Endothelial cell of umbilical vein (primary cell): ENCODE measurements at regions not wholly inside any gene's neighbourhood (a gene's known extent, or its start where the extent isn't known, plus 50 kb on each side); places are given as distances from the start of the nearest gene placed in this dataset.

Source experiments
- BruUV-seq: library from RNA; stranded (reverse); fragments of 400-500 nt; replicated peaks from 2 replicates; lab custom pipeline; 2021; lab: Mats Ljungman, UMichigan
- CTCF ChIA-PET: fragments of 300-600, 350-600 bp; sonication (Branson Sonifier 250); formaldehyde crosslinking; loops from one replicate; lab custom pipeline; 2021; ENCODE audit warnings: antibody characterized with exemption, inconsistent platforms; lab: Charles Lee
- POLR2A ChIA-PET: fragments of 300-600, 350-600 bp; sonication (Branson Sonifier 250); formaldehyde crosslinking; loops from one replicate; lab custom pipeline; 2021; ENCODE audit warnings: antibody characterized with exemption, inconsistent platforms; lab: Charles Lee
- DNase-seq: peaks from one replicate; pipeline ENCODE4 v3.0.0-alpha.2; 2011; ENCODE audit warnings: low read depth, low spot score
- FAIRE-seq: peaks from 2 replicates; lab custom pipeline; 2011; peaks lifted over from hg19 to GRCh38; lab: Jason Lieb, UNC
- H2AFZ ChIP-seq: 2 replicates; pipeline ENCODE4 v1.6.0; 2012; ENCODE audit warnings: low read depth, low read length, control low read depth, inconsistent platforms
- H3K27ac ChIP-seq: 2 replicates; pipeline ENCODE4 v1.5.1; 2011; ENCODE audit warnings: low read depth, mild to moderate bottlenecking, control low read depth, low read length, moderate library complexity; ENCODE audit not compliant: insufficient read depth
- H3K27me3 ChIP-seq, 2 experiments: 2 replicates each; pipeline versions ENCODE4 v1.6.0 to v1.6.1; 2011; ENCODE audit warnings: low read length in 2 of 2, mixed read lengths in 1 of 2; ENCODE audit not compliant: control insufficient read depth in 2 of 2, insufficient read depth in 2 of 2
- H3K36me3 ChIP-seq, 2 experiments: 2 replicates in 1 of 2; 3 replicates in 1 of 2; pipeline ENCODE4 v1.5.1; 2011; ENCODE audit warnings: low read length in 2 of 2, mild to moderate bottlenecking in 1 of 2, moderate library complexity in 1 of 2; ENCODE audit not compliant: control insufficient read depth in 2 of 2, insufficient read depth in 2 of 2; ENCODE audit errors: extremely low read depth in 1 of 2
- H3K4me1 ChIP-seq: 3 replicates; pipeline ENCODE4 v1.5.1; 2011; ENCODE audit warnings: mild to moderate bottlenecking, low read length; ENCODE audit not compliant: control insufficient read depth, insufficient read depth; ENCODE audit errors: extremely low read depth
- H3K4me2 ChIP-seq: 2 replicates; pipeline ENCODE4 v1.6.1; 2011; ENCODE audit warnings: low read length, control low read depth, mixed read lengths; ENCODE audit not compliant: insufficient read depth
- H3K4me3 ChIP-seq, 3 experiments: fragments of 200-600 bp in 1 of 3; sonication (generic), shearing (Covaris generic) in 1 of 3; replicated peaks in 1 of 3; 2 replicates each; pipeline ENCODE4 v1.5.1; 2011 to 2016; ENCODE audit warnings: control low read depth in 3 of 3, low read length in 3 of 3, mild to moderate bottlenecking in 2 of 3, inconsistent platforms in 1 of 3, low read depth in 1 of 3, moderate library complexity in 1 of 3; ENCODE audit not compliant: insufficient read depth in 1 of 3
- H3K79me2 ChIP-seq: 2 replicates; pipeline ENCODE4 v1.6.0; 2012; ENCODE audit warnings: low read length, inconsistent platforms; ENCODE audit not compliant: control insufficient read depth, insufficient read depth
- H3K9ac ChIP-seq: replicated peaks from 2 replicates; pipeline ENCODE3; 2011; ENCODE audit warnings: low read length, control low read depth; ENCODE audit not compliant: insufficient read depth; ENCODE audit errors: extremely low read depth
- H3K9me1 ChIP-seq: replicated peaks from 3 replicates; pipeline ENCODE4 v1.6.0; 2011; ENCODE audit warnings: mild to moderate bottlenecking, low read length; ENCODE audit not compliant: control insufficient read depth, insufficient read depth; ENCODE audit errors: extremely low read depth
- H3K9me3 ChIP-seq: replicated peaks from 2 replicates; pipeline ENCODE4 v1.5.1; 2012; ENCODE audit warnings: low read length, inconsistent platforms; ENCODE audit not compliant: control insufficient read depth, insufficient read depth
- H4K20me1 ChIP-seq: replicated peaks from 2 replicates; pipeline ENCODE3; 2011; ENCODE audit warnings: mild to moderate bottlenecking, low read length; ENCODE audit not compliant: control insufficient read depth, insufficient read depth; ENCODE audit errors: extremely low read depth
- CTCF ChIP-seq, 2 donors: IDR thresholded peaks; 1 replicate in 1 of 2; 2 replicates in 1 of 2; pipeline ENCODE4 v1.5.1; 2011; ENCODE audit warnings: low read length in 2 of 2, mild to moderate bottlenecking in 2 of 2, moderate library complexity in 2 of 2, control low read depth in 1 of 2, inconsistent platforms in 1 of 2, low read depth in 1 of 2; ENCODE audit not compliant: insufficient read depth in 1 of 2; ENCODE audit errors: extremely low read depth in 1 of 2
- EZH2 ChIP-seq: IDR thresholded peaks from 2 replicates; pipeline ENCODE4 v1.6.1; 2012; ENCODE audit warnings: borderline replicate concordance, low read depth, mild to moderate bottlenecking, moderate library complexity, low read length, inconsistent platforms; ENCODE audit not compliant: severe bottlenecking
- FOS ChIP-seq: IDR thresholded peaks from 2 replicates; pipeline ENCODE4 v1.6.1; 2011; ENCODE audit warnings: mild to moderate bottlenecking, low read length, moderate library complexity, borderline replicate concordance; ENCODE audit not compliant: insufficient read depth
- GATA2 ChIP-seq: IDR thresholded peaks from 2 replicates; pipeline ENCODE4 v1.7.0; 2011; ENCODE audit warnings: low read depth, mild to moderate bottlenecking, moderate library complexity, mixed read lengths, low read length; ENCODE audit not compliant: insufficient read length, insufficient read depth
- JUN ChIP-seq: IDR thresholded peaks from 2 replicates; pipeline ENCODE4 v1.6.1; 2011; ENCODE audit warnings: borderline replicate concordance, low read depth; ENCODE audit not compliant: insufficient read length, insufficient read depth
- MAX ChIP-seq: IDR thresholded peaks from 2 replicates; pipeline ENCODE4 v1.6.1; 2011; ENCODE audit not compliant: insufficient read depth, insufficient read length
- MYC ChIP-seq: IDR thresholded peaks from one replicate; pipeline ENCODE4 v1.6.1; 2011; ENCODE audit warnings: mild to moderate bottlenecking, low read depth, low read length
- POLR2A ChIP-seq: IDR thresholded peaks from 2 replicates; pipeline ENCODE4 v1.6.1; 2012; ENCODE audit warnings: low read depth, mild to moderate bottlenecking, control low read depth, low read length
- POLR2AphosphoS5 ChIP-seq: IDR thresholded peaks from 2 replicates; pipeline ENCODE4 v1.6.1; 2012; ENCODE audit warnings: low read depth, mild to moderate bottlenecking, control low read depth, low read length, moderate library complexity; ENCODE audit not compliant: insufficient read depth
- dilution Hi-C: fragments of 300-500 bp; cut with MboI; formaldehyde crosslinking; loops from one replicate; pipeline ENCODE4 v1.15.0; 2019; ENCODE audit warnings: low sequenced_read_pairs; ENCODE audit not compliant: extremely low pct_ligation_motif_present
- intact Hi-C: fragments of 100-400 bp; cut with micrococcal nuclease; formaldehyde crosslinking; loops from one replicate; pipeline ENCODE4 v1.10.0; 2022

GRCh38 chr9:90309809-90310520 is 332.7 kb downstream of the DIRAS2 start:
- Histone ChIP-seq H3K27me3 (no peaks in the 10 kb centered on the region), H3K4me3 (no peak overlapping the region), H4K20me1 (no peaks in the 10 kb centered on the region), H3K79me2 (no peaks in the 10 kb centered on the region), H3K9me1 (no peaks in the 10 kb centered on the region), H2AFZ (no peak overlapping the region), H3K9ac (no peak overlapping the region), H3K36me3 (no peaks in the 10 kb centered on the region), H3K9me3 (peaks cover 3% of the 10 kb centered on the region), H3K27ac (no peak overlapping the region), H3K4me2 (no peak overlapping the region), H3K4me1 (no peaks in the 10 kb centered on the region)
- FAIRE-seq (no peak), DNase-seq (no peak)
- intact Hi-C loops (no loop called here), dilution Hi-C loops (no loop called here)
- POLR2A ChIA-PET = no interaction called here
- no TSS peak for BruUV-seq
- CTCF ChIA-PET = no interaction called here
- TF ChIP-seq FOS (no peak), MYC (no peak), POLR2A (no peak), JUN (no peak), MAX (no peak), EZH2 (no peak), GATA2 (no peak), CTCF (IDR thresholded peaks at IDR 0.05; ENCODE audit: extremely low read depth in 1 of 2, insufficient read depth in 1 of 2, low read depth in 1 of 2, low read length in 2 of 2) (no peak), POLR2AphosphoS5 (no peak)
